ENCODE measurements at regions not wholly inside any gene's neighbourhood (a gene's known extent, or its start where the extent isn't known, plus 50 kb on each side); places are given as distances from the start of the nearest gene placed in this dataset.

- TF ChIP-seq POLR2A (IDR thresholded peaks at IDR 0.05) (no peak), CTCF (IDR thresholded peaks at IDR 0.05) (no peak)
These were observed 56.2 kb upstream of the GPRIN3 start for GRCh38 chr4:89363786-89364185.
